GM13976 (cell line): ENCODE measurements at regions not wholly inside any gene's neighbourhood (a gene's known extent, or its start where the extent isn't known, plus 50 kb on each side); places are given as distances from the start of the nearest gene placed in this dataset.

Source experiments
- DNase-seq: peaks from one replicate; pipeline ENCODE4 v3.0.0; 2012; ENCODE audit warnings: low spot score
- CTCF ChIP-seq: IDR thresholded peaks from 2 replicates; pipeline ENCODE4 v1.5.1; 2012; ENCODE audit warnings: borderline replicate concordance, mild to moderate bottlenecking; ENCODE audit not compliant: insufficient read depth; ENCODE audit errors: extremely low read depth, missing control alignments, control extremely low read depth
- in situ Hi-C: fragments of 300-500 bp; cut with MboI; formaldehyde crosslinking; loops from one replicate; pipeline ENCODE4 v1.12.0; 2022; ENCODE audit warnings: low sequenced_read_pairs, mixed read lengths, inconsistent platforms; ENCODE audit not compliant: unreplicated experiment

GRCh38 chr20:43798291-43799149 is 71.7 kb upstream of the GTSF1L start:
- TF ChIP-seq CTCF = no peak
- no peak for DNase-seq
- in situ Hi-C loops = no loop called here

- TF ChIP-seq CTCF = no peak
- in situ Hi-C loops = no loop called here
- DNase-seq = no peak
Observed at GRCh38 chr20:43794326-43794725, 67.5 kb upstream of the GTSF1L start.

- DNase-seq = no peak
- in situ Hi-C loops = no loop called here
- no peak for TF ChIP-seq CTCF
Observed at GRCh38 chr20:43789593-43789992, 62.8 kb upstream of the GTSF1L start.

GRCh38 chr20:43787937-43788336 is 61.1 kb upstream of the GTSF1L start:
- in situ Hi-C loops = no loop called here
- DNase-seq = no peak
- TF ChIP-seq CTCF = no peak

GRCh38 chr20:43786885-43787284 is 60.1 kb upstream of the GTSF1L start:
- DNase-seq = no peak
- TF ChIP-seq CTCF = no peak
- in situ Hi-C loops = no loop called here

- in situ Hi-C loops = no loop called here
- no peak for TF ChIP-seq CTCF
- no peak for DNase-seq
Observed at GRCh38 chr20:43781215-43781614, 54.4 kb upstream of the GTSF1L start.
